Right atrium auricular region (tissue), 2 donors: ENCODE measurements at regions not wholly inside any gene's neighbourhood (a gene's known extent, or its start where the extent isn't known, plus 50 kb on each side); places are given as distances from the start of the nearest gene placed in this dataset.

Experiments
- DNase-seq: peaks from one replicate; pipeline ENCODE4 v3.0.0-alpha.2; 2019; ENCODE audit warnings: low spot score
- H3K27ac ChIP-seq, 2 donors: fragments of 200-600 bp; sonication (generic); 1 replicate in 1 of 2; 2 replicates in 1 of 2; pipeline ENCODE4 v1.5.1; 2016 to 2019
- H3K27me3 ChIP-seq, 2 donors: fragments of 200-600 bp; sonication (generic); one replicate each; pipeline versions ENCODE4 v1.5.1 to v1.6.0; 2017 to 2019
- H3K36me3 ChIP-seq: fragments of 200-600 bp; sonication (generic); one replicate; pipeline ENCODE4 v1.5.1; 2016
- H3K4me1 ChIP-seq, 2 donors: fragments of 200-600 bp; sonication (generic); one replicate each; pipeline versions ENCODE4 v1.5.1 to v1.6.0; 2017 to 2019
- H3K4me3 ChIP-seq, 2 donors: fragments of 200-600 bp; sonication (generic); 1 replicate in 1 of 2; 2 replicates in 1 of 2; pipeline ENCODE4 v1.5.1; 2017 to 2019; ENCODE audit warnings: mild to moderate bottlenecking in 1 of 2, moderate library complexity in 1 of 2
- H3K9me3 ChIP-seq, 2 donors: fragments of 200-600 bp; sonication (generic); one replicate each; pipeline ENCODE4 v1.5.1; 2019
- CTCF ChIP-seq, 2 donors: fragments of 200-600 bp; sonication (generic); IDR thresholded peaks; one replicate each; pipeline ENCODE4 v1.5.1; 2019; ENCODE audit warnings: antibody characterized with exemption in 2 of 2

GRCh38 chr6:147805155-147805554 is 296.7 kb downstream of the SAMD5 start:
- Histone ChIP-seq H3K27ac (no peak overlapping the region), H3K36me3 (no peaks in the 10 kb centered on the region), H3K9me3 (peaks cover 0 to 13% of the 10 kb centered on the region in 2 donors), H3K27me3 (no peaks in the 10 kb centered on the region), H3K4me1 (no peaks in the 10 kb centered on the region), H3K4me3 (no peak overlapping the region)
- no peak for TF ChIP-seq CTCF (IDR thresholded peaks at IDR 0.05)
- no peak for DNase-seq

- no peaks in the 10 kb centered on the region for H3K4me1 ChIP-seq
- TF ChIP-seq CTCF (IDR thresholded peaks at IDR 0.05): no peak
- H3K27me3 ChIP-seq: no peaks in the 10 kb centered on the region
- H3K4me3 ChIP-seq: no peak overlapping the region
- DNase-seq: no peak
- H3K27ac ChIP-seq: no peak overlapping the region
- no peaks in the 10 kb centered on the region for H3K36me3 ChIP-seq
- peaks cover 0 to 13% of the 10 kb centered on the region in 2 donors for H3K9me3 ChIP-seq
These were observed 298.2 kb downstream of the SAMD5 start for GRCh38 chr6:147806697-147807096.

GRCh38 chr6:147808640-147809039 is 300.1 kb downstream of the SAMD5 start:
- Histone ChIP-seq H3K36me3 (no peaks in the 10 kb centered on the region), H3K27ac (no peak overlapping the region), H3K9me3 (peaks cover 0 to 13% of the 10 kb centered on the region in 2 donors), H3K4me1 (no peaks in the 10 kb centered on the region), H3K4me3 (no peak overlapping the region), H3K27me3 (no peaks in the 10 kb centered on the region)
- DNase-seq: no peak
- no peak for TF ChIP-seq CTCF (IDR thresholded peaks at IDR 0.05)

- Histone ChIP-seq H3K27me3 (no peaks in the 10 kb centered on the region), H3K36me3 (no peaks in the 10 kb centered on the region), H3K27ac (no peak overlapping the region), H3K4me3 (no peak overlapping the region), H3K4me1 (no peaks in the 10 kb centered on the region), H3K9me3 (peaks cover 0 to 4% of the 10 kb centered on the region in 2 donors)
- DNase-seq: no peak
- TF ChIP-seq CTCF (IDR thresholded peaks at IDR 0.05): no peak
These were observed 303.6 kb downstream of the SAMD5 start for GRCh38 chr6:147811913-147812629.

- H3K27ac ChIP-seq: no peak overlapping the region
- no peaks in the 10 kb centered on the region for H3K36me3 ChIP-seq
- H3K9me3 ChIP-seq: no peaks in the 10 kb centered on the region
- H3K27me3 ChIP-seq: no peaks in the 10 kb centered on the region
- no peaks in the 10 kb centered on the region for H3K4me1 ChIP-seq
- DNase-seq: no peak
- TF ChIP-seq CTCF (IDR thresholded peaks at IDR 0.05): no peak
- no peak overlapping the region for H3K4me3 ChIP-seq
These were observed 308.7 kb downstream of the SAMD5 start for GRCh38 chr6:147817042-147817689.
